Ascending aorta (tissue), 2 donors: ENCODE measurements at regions not wholly inside any gene's neighbourhood (a gene's known extent, or its start where the extent isn't known, plus 50 kb on each side); places are given as distances from the start of the nearest gene placed in this dataset.

Experiments
- DNase-seq, 2 donors: peaks; one replicate each; pipeline ENCODE4 v3.0.0-alpha.2; 2019; ENCODE audit warnings: low spot score in 2 of 2
- H3K27ac ChIP-seq, 2 donors: fragments of 200-600 bp; sonication (generic); one replicate each; pipeline ENCODE4 v1.5.1; 2016 to 2017; ENCODE audit warnings: mild to moderate bottlenecking in 1 of 2
- H3K27me3 ChIP-seq: fragments of 200-600 bp; sonication (generic); one replicate; pipeline ENCODE4 v1.5.1; 2017
- H3K36me3 ChIP-seq, 2 donors: fragments of 200-600 bp; sonication (generic); one replicate each; pipeline ENCODE4 v1.5.1; 2016
- H3K4me1 ChIP-seq, 2 donors: fragments of 200-600 bp; sonication (generic); one replicate each; pipeline ENCODE4 v1.5.1; 2016 to 2017; ENCODE audit warnings: mild to moderate bottlenecking in 1 of 2
- H3K4me3 ChIP-seq, 2 donors: fragments of 200-600 bp; sonication (generic); one replicate each; pipeline ENCODE4 v1.5.1; 2016 to 2017; ENCODE audit warnings: mild to moderate bottlenecking in 1 of 2
- H3K9me3 ChIP-seq, 2 donors: fragments of 200-600 bp; sonication (generic); one replicate each; pipeline ENCODE4 v1.5.1; 2016
- CTCF ChIP-seq, 3 experiments: fragments of 200-600 bp in 2 of 3; fragments of 450-650 bp in 1 of 3; sonication (generic) in 2 of 3; IDR thresholded peaks; one replicate each; pipeline ENCODE4 v1.5.1; 2016 to 2019; ENCODE audit warnings: antibody characterized with exemption in 3 of 3, mild to moderate bottlenecking in 1 of 3, moderate library complexity in 1 of 3
- intact Hi-C: fragments of 100-400 bp; cut with DNase I; formaldehyde crosslinking; loops from one replicate; pipeline ENCODE4 v1.15.1; 2023

GRCh38 chr4:136489101-136489500, 1043.2 kb downstream of the PCDH18 start:
- H3K27ac ChIP-seq = no peak overlapping the region
- no peak overlapping the region for H3K4me3 ChIP-seq
- no peaks in the 10 kb centered on the region for H3K36me3 ChIP-seq
- DNase-seq = no peak
- intact Hi-C loops = no loop called here
- no peaks in the 10 kb centered on the region for H3K9me3 ChIP-seq
- TF ChIP-seq CTCF (IDR thresholded peaks at IDR 0.05) = no peak
- no peaks in the 10 kb centered on the region for H3K4me1 ChIP-seq
- no peaks in the 10 kb centered on the region for H3K27me3 ChIP-seq

GRCh38 chr4:136484996-136485395, 1047.3 kb downstream of the PCDH18 start:
- Histone ChIP-seq H3K36me3 (no peaks in the 10 kb centered on the region), H3K9me3 (no peaks in the 10 kb centered on the region), H3K27me3 (no peaks in the 10 kb centered on the region), H3K4me1 (no peaks in the 10 kb centered on the region), H3K4me3 (no peak overlapping the region), H3K27ac (no peak overlapping the region)
- no peak for TF ChIP-seq CTCF (IDR thresholded peaks at IDR 0.05)
- intact Hi-C loops = no loop called here
- no peak for DNase-seq

- Histone ChIP-seq H3K27me3 (no peaks in the 10 kb centered on the region), H3K9me3 (no peaks in the 10 kb centered on the region), H3K27ac (no peak overlapping the region), H3K4me1 (no peaks in the 10 kb centered on the region), H3K36me3 (no peaks in the 10 kb centered on the region), H3K4me3 (no peak overlapping the region)
- DNase-seq = no peak
- no peak for TF ChIP-seq CTCF (IDR thresholded peaks at IDR 0.05)
- intact Hi-C loops = no loop called here
Measured at GRCh38 chr4:136476753-136477152, 1055.5 kb downstream of the PCDH18 start.

GRCh38 chr4:136471051-136471450, 1061.2 kb downstream of the PCDH18 start:
- no peaks in the 10 kb centered on the region for H3K27me3 ChIP-seq
- TF ChIP-seq CTCF (IDR thresholded peaks at IDR 0.05) = no peak
- H3K27ac ChIP-seq = no peak overlapping the region
- H3K4me1 ChIP-seq = no peaks in the 10 kb centered on the region
- no peak overlapping the region for H3K4me3 ChIP-seq
- H3K36me3 ChIP-seq = no peaks in the 10 kb centered on the region
- no peak for DNase-seq
- intact Hi-C loops = no loop called here
- H3K9me3 ChIP-seq = no peaks in the 10 kb centered on the region

GRCh38 chr4:136465691-136466090, 1066.6 kb downstream of the PCDH18 start:
- TF ChIP-seq CTCF (IDR thresholded peaks at IDR 0.05) = no peak
- no peak for DNase-seq
- H3K4me1 ChIP-seq = no peaks in the 10 kb centered on the region
- H3K27ac ChIP-seq = no peak overlapping the region
- intact Hi-C loops = no loop called here
- no peaks in the 10 kb centered on the region for H3K27me3 ChIP-seq
- no peak overlapping the region for H3K4me3 ChIP-seq
- no peaks in the 10 kb centered on the region for H3K9me3 ChIP-seq
- H3K36me3 ChIP-seq = no peaks in the 10 kb centered on the region

- H3K36me3 ChIP-seq = no peaks in the 10 kb centered on the region
- intact Hi-C loops = no loop called here
- no peak for TF ChIP-seq CTCF (IDR thresholded peaks at IDR 0.05)
- H3K27ac ChIP-seq = no peak overlapping the region
- H3K9me3 ChIP-seq = no peaks in the 10 kb centered on the region
- no peaks in the 10 kb centered on the region for H3K27me3 ChIP-seq
- no peak overlapping the region for H3K4me3 ChIP-seq
- no peak for DNase-seq
- no peaks in the 10 kb centered on the region for H3K4me1 ChIP-seq
Measured at GRCh38 chr4:136463941-136464340, 1068.4 kb downstream of the PCDH18 start.
